Skin epidermis (tissue), 12 donors: ENCODE measurements at regions not wholly inside any gene's neighbourhood (a gene's known extent, or its start where the extent isn't known, plus 50 kb on each side); places are given as distances from the start of the nearest gene placed in this dataset.
"Not testable (repeated sequence)": the region's sequence is repeated elsewhere in the genome, so short reads cannot be mapped to it uniquely, and the experiment has no call there.

ENCODE experiments used
- H3K27ac ChIP-seq, 21 experiments: fragments of 200-600 bp; sonication (generic) in 11 of 21; one replicate each; pipeline ENCODE4 v1.5.0; 2020; ENCODE audit warnings: mild to moderate bottlenecking in 3 of 21, inconsistent platforms in 2 of 21, moderate library complexity in 2 of 21
- H3K4me3 ChIP-seq, 7 experiments: fragments of 200-600 bp; sonication (generic) in 2 of 7; one replicate each; pipeline ENCODE4 v1.5.0; 2020; ENCODE audit warnings: inconsistent platforms in 2 of 7, mild to moderate bottlenecking in 2 of 7, moderate library complexity in 1 of 7

DNA sequence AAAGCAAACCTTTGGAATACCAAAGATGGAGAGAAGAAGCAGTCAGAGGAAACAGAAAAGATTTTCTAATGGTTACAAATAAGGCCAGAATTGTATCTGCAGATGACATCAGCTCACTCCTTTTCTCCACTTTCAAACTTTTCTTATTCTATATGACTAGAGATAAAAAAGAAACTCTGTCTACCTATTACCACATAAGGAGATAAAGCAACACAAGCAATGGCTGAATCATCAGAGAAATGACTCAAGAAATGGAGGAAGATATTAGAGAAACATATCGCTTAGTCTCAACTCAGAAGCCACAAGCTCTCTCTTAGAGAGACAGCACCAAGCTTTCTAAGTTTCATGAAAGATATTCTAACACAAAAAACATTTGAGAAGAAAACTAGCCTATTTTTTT is 784.0 kb downstream of the ZPLD1 start:
- Histone ChIP-seq H3K4me3 (no peak overlapping the region), H3K27ac (no peak overlapping the region)

- H3K4me3 ChIP-seq: no peak overlapping the region
- no peak overlapping the region for H3K27ac ChIP-seq
Observed at GRCh38 chr3:103227651-103228050, 792.8 kb downstream of the ZPLD1 start.

DNA sequence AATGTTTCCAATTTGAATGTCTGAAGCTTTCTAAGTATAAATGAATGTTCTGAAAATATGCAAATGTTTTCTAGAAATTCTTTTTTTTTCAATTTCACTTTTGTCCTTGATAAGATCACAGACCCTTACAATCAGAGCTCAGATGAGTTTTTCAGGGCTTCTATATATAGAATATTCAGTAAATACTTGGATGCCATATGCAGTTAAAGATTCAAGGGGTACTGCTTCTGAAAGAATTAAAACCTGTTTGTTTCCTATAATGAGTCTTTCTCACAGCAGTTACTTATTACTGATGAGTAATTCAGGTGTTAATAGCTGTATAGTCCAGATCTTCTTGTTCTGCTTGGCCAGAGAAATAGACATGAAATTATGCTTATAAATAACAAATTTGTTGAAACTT is 812.6 kb downstream of the ZPLD1 start:
- Histone ChIP-seq H3K27ac (no peak overlapping the region), H3K4me3 (no peak overlapping the region)

DNA sequence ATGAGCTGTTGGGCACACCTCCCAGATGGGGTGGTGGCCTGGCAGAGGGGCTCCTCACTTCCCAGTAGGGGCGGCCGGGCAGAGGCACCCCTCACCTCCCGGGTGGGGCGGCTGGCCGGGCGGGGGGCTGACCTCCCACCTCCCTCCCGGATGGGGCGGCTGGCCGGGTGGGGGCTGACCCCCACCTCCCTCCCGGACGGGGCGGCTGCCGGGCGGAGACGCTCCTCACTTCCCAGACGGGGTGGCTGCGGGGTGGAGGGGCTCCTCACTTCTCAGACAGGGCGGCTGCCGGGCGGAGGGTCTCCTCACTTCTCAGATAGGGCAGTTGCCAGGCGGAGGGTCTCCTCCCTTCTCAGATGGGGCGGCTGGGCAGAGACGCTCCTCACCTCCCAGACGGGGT is 820.0 kb downstream of the ZPLD1 start:
- not testable (repeated sequence) for H3K4me3 ChIP-seq, H3K27ac ChIP-seq

DNA sequence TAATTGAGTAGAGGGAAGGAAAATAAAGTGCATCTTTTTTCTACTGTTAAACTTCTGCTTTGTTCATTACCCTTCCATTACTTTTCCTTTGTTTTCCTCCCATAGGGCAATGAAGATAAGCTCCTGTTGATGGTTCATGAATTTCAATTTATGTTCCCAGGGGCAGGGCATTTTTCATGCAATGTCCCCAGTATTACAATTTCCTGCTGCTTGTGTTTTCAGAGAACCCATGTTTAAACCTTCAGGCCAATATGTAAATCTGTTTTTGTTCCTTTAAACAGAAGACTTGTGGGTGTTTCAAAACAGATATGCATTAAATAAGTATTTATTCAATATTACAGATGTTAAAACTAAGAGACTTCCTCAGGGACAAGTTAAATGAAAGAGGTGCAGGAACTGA is 834.5 kb downstream of the ZPLD1 start:
- Histone ChIP-seq H3K27ac (no peak overlapping the region), H3K4me3 (no peak overlapping the region)

DNA sequence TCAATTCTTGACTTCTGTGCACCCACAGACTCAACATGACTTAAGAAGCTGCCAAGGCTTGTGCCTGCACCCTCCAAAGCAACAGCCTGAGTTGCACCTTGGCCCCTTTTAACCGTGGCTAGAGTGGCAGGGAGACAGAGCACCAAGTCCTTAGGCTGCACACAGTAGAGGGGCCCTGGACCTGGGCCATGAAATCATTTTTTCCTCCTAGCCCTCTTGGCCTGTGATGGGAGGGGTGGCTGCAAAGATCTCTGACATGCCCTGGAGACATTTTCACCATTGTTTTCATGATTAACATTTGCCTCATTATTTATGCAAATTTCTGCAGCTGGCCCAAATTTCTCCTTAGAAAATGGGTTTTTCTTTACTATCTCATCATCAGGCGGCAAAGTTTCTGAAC is 836.8 kb downstream of the ZPLD1 start:
- no peak overlapping the region for H3K27ac ChIP-seq
- H3K4me3 ChIP-seq: no peak overlapping the region

DNA sequence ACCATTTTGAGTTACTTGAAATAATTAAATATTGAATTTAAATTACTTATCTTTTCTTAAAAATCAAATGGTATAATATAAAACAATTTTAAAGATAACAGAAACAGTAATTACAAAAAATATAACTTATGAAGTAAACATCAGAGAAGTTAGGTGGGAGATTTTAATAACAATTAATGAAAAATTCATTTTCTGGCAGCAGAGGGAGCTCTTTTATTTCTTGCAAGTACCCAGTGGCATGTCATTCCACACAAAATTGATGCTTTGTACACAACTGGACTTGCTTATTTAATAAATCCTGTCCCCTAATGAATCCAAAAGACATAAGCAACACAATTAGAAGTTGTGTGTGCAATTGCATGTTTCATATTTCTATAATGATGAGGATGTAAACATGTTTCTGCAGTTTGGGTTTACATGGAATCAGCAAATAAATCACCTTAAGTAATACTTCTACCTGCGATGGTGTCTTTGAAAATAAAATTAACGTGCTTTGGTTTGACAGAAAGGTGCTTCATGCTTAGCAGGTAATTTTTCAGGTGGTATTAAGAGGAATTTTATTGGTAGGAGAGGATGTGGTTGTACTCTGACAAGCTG is 861.3 kb downstream of the ZPLD1 start:
- Histone ChIP-seq H3K27ac (no peak overlapping the region), H3K4me3 (no peak overlapping the region)

DNA sequence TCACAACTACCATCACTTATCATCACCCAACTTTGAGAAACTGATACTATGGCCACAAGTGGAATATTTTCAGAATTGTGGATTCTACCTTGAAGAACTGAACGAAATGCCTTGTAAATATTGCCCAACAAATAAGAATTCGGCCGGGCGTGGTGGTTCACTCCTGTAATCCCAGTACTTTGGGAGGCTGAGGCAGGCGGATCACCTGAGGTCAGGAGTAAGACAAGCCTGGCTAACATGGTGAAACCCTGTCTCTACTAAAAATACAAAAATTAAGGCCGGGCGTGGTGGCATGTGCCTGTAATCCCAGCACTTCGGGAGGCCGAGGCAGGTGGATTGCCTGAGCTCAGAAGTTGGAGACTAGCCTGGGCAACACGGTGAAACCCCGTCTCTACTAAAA is 862.7 kb downstream of the ZPLD1 start:
- H3K4me3 ChIP-seq, H3K27ac ChIP-seq: not testable (repeated sequence)

GRCh38 chr3:103306104-103306503 is 871.3 kb downstream of the ZPLD1 start:
- H3K27ac ChIP-seq: no peak overlapping the region
- no peak overlapping the region for H3K4me3 ChIP-seq

DNA sequence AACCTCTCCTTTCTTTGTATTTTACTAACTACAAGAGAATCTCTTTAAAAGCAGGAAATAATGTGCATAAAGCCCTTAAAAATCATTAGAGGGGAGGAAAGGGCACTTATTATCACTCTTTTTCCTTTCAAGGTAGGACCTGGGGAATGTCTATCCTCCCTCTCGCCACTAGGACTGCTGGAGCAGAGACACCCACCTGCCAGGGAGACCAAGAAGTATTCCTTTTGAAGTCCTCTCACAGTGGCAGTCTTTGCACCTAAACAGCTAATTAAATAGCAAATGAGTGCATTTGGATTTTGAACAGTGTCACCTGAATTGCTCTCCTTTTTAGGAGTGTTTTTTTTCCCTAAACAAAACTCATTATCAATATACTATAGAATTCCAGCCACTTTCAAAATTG is 874.1 kb downstream of the ZPLD1 start:
- Histone ChIP-seq H3K27ac (no peak overlapping the region), H3K4me3 (no peak overlapping the region)

GRCh38 chr3:103319912-103320311 is 885.1 kb downstream of the ZPLD1 start:
- Histone ChIP-seq H3K27ac (no peak overlapping the region), H3K4me3 (no peak overlapping the region)

DNA sequence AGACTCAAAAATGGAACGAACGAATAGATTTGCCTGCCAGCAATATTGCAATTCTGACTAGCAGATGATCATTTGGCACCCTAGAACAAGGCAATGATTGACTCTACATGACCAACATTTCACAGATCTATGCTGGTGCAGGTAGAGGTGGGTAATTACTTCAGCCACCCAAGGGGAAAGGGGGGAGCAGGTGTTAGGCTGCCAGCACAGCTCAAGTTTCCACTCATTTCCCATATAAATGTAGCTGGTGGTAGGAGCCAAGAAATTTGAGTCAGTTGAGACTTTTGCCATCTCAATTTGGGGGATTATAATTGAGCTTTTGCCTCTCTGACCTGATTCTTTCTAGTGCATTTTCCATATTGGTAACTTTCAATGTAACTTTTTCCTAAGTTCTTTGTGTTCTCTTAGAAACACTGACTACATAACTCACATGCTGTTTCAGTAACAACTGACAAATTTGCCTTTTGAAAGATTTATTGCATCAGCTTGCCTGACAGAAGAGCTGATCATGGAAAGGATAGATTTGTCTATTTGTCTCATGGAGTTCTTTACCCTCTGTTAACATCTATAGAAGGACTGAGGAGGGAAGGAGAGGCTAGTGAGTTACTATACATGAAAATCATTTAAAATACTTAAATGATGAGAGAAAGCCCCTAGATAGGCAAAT is 902.5 kb downstream of the ZPLD1 start:
- Histone ChIP-seq H3K4me3 (no peak overlapping the region), H3K27ac (no peak overlapping the region)

DNA sequence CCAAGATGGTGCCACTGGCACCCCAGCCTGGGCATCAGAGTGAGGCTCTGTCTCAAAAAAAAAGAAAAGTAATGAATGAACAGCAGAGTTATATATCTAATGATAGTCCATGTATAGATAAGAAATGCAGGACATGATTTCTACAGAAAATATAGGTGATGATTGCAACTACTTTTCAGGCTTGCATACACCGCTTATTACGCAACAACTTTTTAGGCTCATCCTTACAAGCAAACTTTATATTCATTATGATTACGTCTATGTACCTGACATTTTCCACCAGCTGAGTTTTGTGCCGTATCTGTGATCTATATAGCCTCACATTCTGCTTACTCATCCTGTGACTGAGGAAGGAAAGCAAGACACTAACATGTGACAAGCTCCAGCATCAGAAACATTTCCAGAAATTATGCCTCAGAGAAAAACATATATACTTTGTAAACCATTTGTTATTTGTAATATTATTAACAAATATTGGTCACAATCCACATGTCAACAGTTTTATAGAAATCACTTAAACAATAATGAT is 906.3 kb downstream of the ZPLD1 start:
- no peak overlapping the region for H3K4me3 ChIP-seq
- no peak overlapping the region for H3K27ac ChIP-seq

DNA sequence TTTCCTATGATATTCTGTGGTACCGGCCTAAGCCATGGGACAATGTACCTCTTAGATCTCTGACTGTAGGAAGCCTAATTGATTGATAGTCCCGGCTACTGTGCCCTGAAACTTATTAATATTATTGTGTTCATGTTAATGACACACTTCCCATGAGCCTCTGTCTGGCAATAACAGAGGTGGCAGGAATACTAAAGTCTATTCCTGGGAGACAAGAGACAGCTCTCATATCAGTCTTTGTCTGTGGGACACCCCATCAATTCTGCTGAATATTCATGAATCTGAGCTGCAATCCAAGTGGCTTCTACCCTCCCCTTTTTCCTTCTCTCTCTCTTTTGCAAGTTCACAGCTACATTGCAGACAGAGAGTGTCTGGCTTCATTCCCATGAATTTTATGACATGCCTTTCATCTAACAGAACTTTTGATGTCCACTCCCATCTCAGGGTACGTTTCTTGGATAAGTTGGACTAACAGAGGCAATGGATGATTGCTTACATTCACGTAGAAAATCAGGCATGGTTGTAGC is 907.5 kb downstream of the ZPLD1 start:
- H3K27ac ChIP-seq: no peak overlapping the region
- H3K4me3 ChIP-seq: no peak overlapping the region

DNA sequence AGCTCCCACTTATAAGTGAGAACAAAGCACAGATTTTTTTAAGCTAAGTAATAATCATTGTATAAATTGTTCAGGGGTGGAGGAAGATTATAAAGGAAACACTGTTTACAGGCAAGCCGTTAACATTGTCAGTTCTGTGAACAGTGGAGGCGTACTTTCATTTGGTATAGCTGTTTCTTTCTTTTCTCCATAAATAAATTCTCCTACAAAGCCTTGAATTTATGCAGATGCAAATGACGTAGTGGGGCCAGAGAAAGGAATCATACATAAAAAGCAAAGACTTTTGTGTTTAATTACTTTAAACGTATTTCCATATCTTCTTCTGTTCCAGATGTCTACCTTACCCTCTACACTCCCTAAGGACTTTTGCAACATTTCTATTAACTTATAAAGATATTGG is 914.9 kb downstream of the ZPLD1 start:
- no peak overlapping the region for H3K27ac ChIP-seq
- H3K4me3 ChIP-seq: no peak overlapping the region

GRCh38 chr3:103365467-103365866 is 930.7 kb downstream of the ZPLD1 start:
- H3K27ac ChIP-seq: no peak overlapping the region

DNA sequence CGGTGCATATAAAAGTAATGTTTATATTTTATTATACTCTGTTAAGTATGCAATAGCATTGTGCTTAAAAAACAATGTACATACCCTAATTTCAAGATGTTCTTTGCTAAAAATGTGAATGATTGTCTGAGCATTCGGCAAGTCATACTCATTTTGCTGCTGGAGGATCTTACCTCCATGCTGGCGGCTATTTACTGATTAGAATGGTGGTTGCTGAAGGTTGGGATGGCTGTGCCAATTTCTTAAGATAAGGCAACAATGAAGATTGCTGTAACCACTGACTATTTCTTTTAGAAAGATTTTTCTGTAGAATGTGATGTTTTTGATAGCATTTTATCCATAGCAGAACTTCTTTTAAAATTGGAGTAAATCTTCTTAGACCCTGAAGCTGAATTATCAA is 932.7 kb downstream of the ZPLD1 start:
- Histone ChIP-seq H3K4me3 (no peak overlapping the region), H3K27ac (no peak overlapping the region)

More at GRCh38 chr3:103365467-103365866, 930.7 kb downstream of the ZPLD1 start:
- no peak overlapping the region for H3K4me3 ChIP-seq

- no peak overlapping the region for H3K27ac ChIP-seq
- H3K4me3 ChIP-seq: no peak overlapping the region
Observed at GRCh38 chr3:103371411-103371810, 936.6 kb downstream of the ZPLD1 start.

- Histone ChIP-seq H3K4me3 (no peak overlapping the region), H3K27ac (no peak overlapping the region)
Observed at GRCh38 chr3:103372031-103372430, 937.2 kb downstream of the ZPLD1 start.

DNA sequence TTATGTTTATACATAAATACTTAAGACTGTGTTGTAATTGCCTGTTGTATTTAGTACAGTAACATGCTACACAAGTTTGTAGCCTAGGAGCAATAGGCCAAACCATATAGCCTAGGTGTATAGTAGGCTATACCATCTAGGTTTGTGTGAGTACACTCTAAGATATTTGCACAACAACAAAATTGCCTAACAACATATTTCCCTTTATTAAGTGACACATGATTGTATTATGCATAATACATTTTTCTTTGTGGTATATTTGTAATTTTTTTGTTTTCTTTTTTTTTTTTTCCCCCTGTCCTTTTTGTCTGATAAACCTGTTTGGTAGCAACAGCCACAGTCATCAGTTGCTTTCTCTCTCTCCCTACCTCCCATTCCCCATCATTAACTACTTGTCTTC is 945.6 kb downstream of the ZPLD1 start:
- Histone ChIP-seq H3K27ac (no peak overlapping the region), H3K4me3 (no peak overlapping the region)

GRCh38 chr3:103381296-103382079 is 946.7 kb downstream of the ZPLD1 start:
- Histone ChIP-seq H3K27ac (no peak overlapping the region), H3K4me3 (no peak overlapping the region)
